IMR-90 (cell line): ENCODE measurements at regions not wholly inside any gene's neighbourhood (a gene's known extent, or its start where the extent isn't known, plus 50 kb on each side); places are given as distances from the start of the nearest gene placed in this dataset.
"Not testable (repeated sequence)": the region's sequence is repeated elsewhere in the genome, so short reads cannot be mapped to it uniquely, and the experiment has no call there.

Experiments used
- ATAC-seq: fragments of 200-7000 bp; cut with Tn5 transposase; 2 replicates; pipeline ENCODE4 v1.9.1; 2020; ENCODE audit warnings: low read depth, mild to moderate bottlenecking, moderate library complexity
- BruUV-seq: library from RNA; stranded (reverse); fragments of 400-500 nt; replicated peaks from 2 replicates; lab custom pipeline; 2021; lab: Mats Ljungman, UMichigan
- CTCF ChIA-PET: fragments of 300-600 bp; formaldehyde crosslinking; extraction: SDS; loops from one replicate; lab custom pipeline; 2021; ENCODE audit warnings: antibody characterized with exemption; lab: Yijun Ruan, JAX
- POLR2A ChIA-PET: fragments of 300-600 bp; sonication (Branson Sonifier 250); formaldehyde crosslinking; loops from one replicate; lab custom pipeline; 2022; ENCODE audit warnings: antibody characterized with exemption; ENCODE audit not compliant: unreplicated experiment; lab: Charles Lee
- DNase-seq: peaks from one replicate; pipeline ENCODE4 v3.0.0; 2013
- H2AFZ ChIP-seq: replicated peaks from 2 replicates; pipeline ENCODE3; 2013; ENCODE audit warnings: low read length, mild to moderate bottlenecking; ENCODE audit not compliant: poor library complexity
- H2AK5ac ChIP-seq: 2 replicates; pipeline ENCODE4 v1.6.1; 2013; ENCODE audit warnings: low read depth, low read length, inconsistent platforms
- H2AK9ac ChIP-seq: replicated peaks from 2 replicates; pipeline ENCODE3; 2013; ENCODE audit warnings: mild to moderate bottlenecking, low read depth, low read length, moderate library complexity; ENCODE audit not compliant: poor library complexity
- H2BK120ac ChIP-seq: 2 replicates; pipeline ENCODE4 v1.6.1; 2013; ENCODE audit warnings: low read depth, low read length, inconsistent platforms
- H2BK15ac ChIP-seq: 3 replicates; pipeline ENCODE4 v1.6.1; 2013; ENCODE audit warnings: low read depth, low read length, inconsistent platforms
- H2BK20ac ChIP-seq: 2 replicates; pipeline ENCODE4 v1.6.1; 2013; ENCODE audit warnings: low read depth, mild to moderate bottlenecking, inconsistent platforms, low read length, moderate library complexity
- H2BK5ac ChIP-seq: 2 replicates; pipeline ENCODE4 v1.6.1; 2013; ENCODE audit warnings: mild to moderate bottlenecking, low read depth, low read length, inconsistent platforms; ENCODE audit not compliant: poor library complexity, severe bottlenecking
- H3K14ac ChIP-seq: replicated peaks from 2 replicates; pipeline ENCODE4 v1.6.1; 2013; ENCODE audit warnings: low read depth, low read length, inconsistent platforms
- H3K18ac ChIP-seq: 2 replicates; pipeline ENCODE4 v1.6.1; 2013; ENCODE audit warnings: low read depth, low read length, control low read depth
- H3K23ac ChIP-seq: 2 replicates; pipeline ENCODE4 v1.6.1; 2013; ENCODE audit warnings: low read depth, low read length, inconsistent platforms
- H3K27ac ChIP-seq: 2 replicates; pipeline ENCODE4 v1.5.1; 2013; ENCODE audit warnings: mild to moderate bottlenecking, control low read depth, low read length; ENCODE audit not compliant: insufficient read depth
- H3K27me3 ChIP-seq: 2 replicates; pipeline ENCODE4 v1.6.1; 2013; ENCODE audit warnings: low read length; ENCODE audit not compliant: control insufficient read depth, insufficient read depth
- H3K36me3 ChIP-seq: 2 replicates; pipeline ENCODE4 v1.6.1; 2013; ENCODE audit warnings: low read length, mixed read lengths; ENCODE audit not compliant: control insufficient read depth, insufficient read depth
- H3K4ac ChIP-seq: 2 replicates; pipeline ENCODE4 v1.6.1; 2013; ENCODE audit warnings: low read depth, low read length, inconsistent platforms
- H3K4me1 ChIP-seq: 2 replicates; pipeline ENCODE4 v1.6.1; 2013; ENCODE audit warnings: low read length, mixed read lengths; ENCODE audit not compliant: control insufficient read depth, insufficient read depth
- H3K4me2 ChIP-seq: 2 replicates; pipeline ENCODE4 v1.6.1; 2013; ENCODE audit warnings: low read depth, mild to moderate bottlenecking, control low read depth, low read length, moderate library complexity
- H3K4me3 ChIP-seq: 2 replicates; pipeline ENCODE4 v1.5.1; 2013; ENCODE audit warnings: low read depth, mild to moderate bottlenecking, control low read depth, low read length, moderate library complexity; ENCODE audit not compliant: insufficient read depth
- H3K56ac ChIP-seq: 2 replicates; pipeline ENCODE4 v1.6.1; 2013; ENCODE audit warnings: low read length, inconsistent platforms; ENCODE audit not compliant: insufficient read depth; ENCODE audit errors: extremely low read depth
- H3K79me1 ChIP-seq, 2 experiments: 2 replicates each; pipeline ENCODE4 v1.6.1; 2013; ENCODE audit warnings: low read length in 2 of 2, inconsistent platforms in 1 of 2, low read depth in 1 of 2
- H3K9ac ChIP-seq: 2 replicates; pipeline ENCODE4 v1.6.1; 2013; ENCODE audit warnings: low read depth, low read length, control low read depth
- H3K9me1 ChIP-seq: 2 replicates; pipeline ENCODE4 v1.6.1; 2013; ENCODE audit warnings: low read length, inconsistent platforms; ENCODE audit not compliant: insufficient read depth
- H3K9me3 ChIP-seq: 2 replicates; pipeline ENCODE4 v1.6.1; 2013; ENCODE audit warnings: low read length; ENCODE audit not compliant: control insufficient read depth, insufficient read depth
- H4K20me1 ChIP-seq: 2 replicates; pipeline ENCODE4 v1.6.1; 2013; ENCODE audit warnings: low read length, inconsistent platforms; ENCODE audit not compliant: insufficient read depth
- H4K5ac ChIP-seq: 2 replicates; pipeline ENCODE4 v1.6.1; 2013; ENCODE audit warnings: mild to moderate bottlenecking, low read depth, low read length, control low read depth
- H4K8ac ChIP-seq, 2 experiments: 2 replicates each; pipeline ENCODE4 v1.6.1; 2013; ENCODE audit warnings: low read depth in 2 of 2, low read length in 2 of 2, control low read depth in 1 of 2, inconsistent platforms in 1 of 2
- H4K91ac ChIP-seq: 2 replicates; pipeline ENCODE4 v1.6.1; 2013; ENCODE audit warnings: low read depth, low read length, inconsistent platforms; ENCODE audit not compliant: insufficient read depth
- WGBS, 2 experiments: methylation state at CpG; one replicate each; pipeline versions ENCODE4 v1.1.5 to v1.1.7; 2013; ENCODE audit warnings: missing lambda C conversion rate in 2 of 2; ENCODE audit not compliant: insufficient read length in 1 of 2; ENCODE audit errors: extremely low coverage in 2 of 2; 5-methylcytosine and 5-hydroxymethylcytosine counted together
- dilution Hi-C: fragments of 300-500 bp; cut with HindIII; formaldehyde crosslinking; loops from one replicate; pipeline ENCODE4 v1.14.3; 2018; ENCODE audit warnings: low sequenced_read_pairs; ENCODE audit not compliant: unreplicated experiment
- in situ Hi-C: fragments of 300-500 bp; cut with MboI; formaldehyde crosslinking; loops from 3 replicates; pipeline ENCODE4 v1.14.3; 2019; ENCODE audit warnings: low sequenced_read_pairs, inconsistent platforms, mixed read lengths
- intact Hi-C: fragments of 100-400 bp; cut with micrococcal nuclease; formaldehyde crosslinking; loops from 2 replicates; pipeline ENCODE4 v1.10.0; 2022

GRCh38 chr21:9791453-9791852, 729.9 kb upstream of the TPTE start:
- H2AK5ac ChIP-seq, H2AFZ ChIP-seq, H3K4me1 ChIP-seq, H3K4me2 ChIP-seq, BruUV-seq, H2AK9ac ChIP-seq, H3K18ac ChIP-seq, H3K36me3 ChIP-seq, H3K4me3 ChIP-seq, H4K20me1 ChIP-seq, H3K27ac ChIP-seq, dilution Hi-C loops, H3K79me1 ChIP-seq, ATAC-seq, POLR2A ChIA-PET, DNase-seq, H2BK15ac ChIP-seq, H3K56ac ChIP-seq, H3K27me3 ChIP-seq, H3K9ac ChIP-seq, CTCF ChIA-PET, H3K9me1 ChIP-seq, H3K14ac ChIP-seq, in situ Hi-C loops, H3K4ac ChIP-seq, H4K91ac ChIP-seq, H3K23ac ChIP-seq, H4K8ac ChIP-seq, H2BK20ac ChIP-seq, H4K5ac ChIP-seq, H2BK5ac ChIP-seq, intact Hi-C loops, H2BK120ac ChIP-seq: not testable (repeated sequence)
- no CpG with 5 or more reads among the region's 2 CpGs for WGBS, 2 experiments
- H3K9me3 ChIP-seq, result peaks cover 17% of the 10 kb centered on the region

GRCh38 chr21:9795291-9795690, 726.1 kb upstream of the TPTE start:
- H4K20me1 ChIP-seq, H3K79me1 ChIP-seq, H3K4me1 ChIP-seq, H3K36me3 ChIP-seq, H2BK15ac ChIP-seq, H3K56ac ChIP-seq, H3K23ac ChIP-seq, H2BK20ac ChIP-seq, in situ Hi-C loops, CTCF ChIA-PET, H3K4ac ChIP-seq, H3K14ac ChIP-seq, DNase-seq, H3K9me1 ChIP-seq, H3K27me3 ChIP-seq, H3K9ac ChIP-seq, H2BK120ac ChIP-seq, dilution Hi-C loops, POLR2A ChIA-PET, H4K91ac ChIP-seq, H4K5ac ChIP-seq, H3K4me3 ChIP-seq, H4K8ac ChIP-seq, ATAC-seq, H2AK5ac ChIP-seq, H3K4me2 ChIP-seq, H3K18ac ChIP-seq, H2BK5ac ChIP-seq, H3K27ac ChIP-seq, intact Hi-C loops, H2AFZ ChIP-seq, H2AK9ac ChIP-seq, BruUV-seq: not testable (repeated sequence)
- 0% methylated on average over 1 of the region's 4 CpGs; no CpG with 5 or more reads in 1 of the 2 experiments for WGBS, 2 experiments
- H3K9me3 ChIP-seq, result peaks cover 13% of the 10 kb centered on the region
